Bone marrow (tissue), 2 donors: ENCODE measurements at regions not wholly inside any gene's neighbourhood (a gene's known extent, or its start where the extent isn't known, plus 50 kb on each side); places are given as distances from the start of the nearest gene placed in this dataset.

Experiments
- DNase-seq, 2 donors: peaks; one replicate each; lab custom pipeline; 2025; lab: John Stamatoyannopoulos, UW

DNA sequence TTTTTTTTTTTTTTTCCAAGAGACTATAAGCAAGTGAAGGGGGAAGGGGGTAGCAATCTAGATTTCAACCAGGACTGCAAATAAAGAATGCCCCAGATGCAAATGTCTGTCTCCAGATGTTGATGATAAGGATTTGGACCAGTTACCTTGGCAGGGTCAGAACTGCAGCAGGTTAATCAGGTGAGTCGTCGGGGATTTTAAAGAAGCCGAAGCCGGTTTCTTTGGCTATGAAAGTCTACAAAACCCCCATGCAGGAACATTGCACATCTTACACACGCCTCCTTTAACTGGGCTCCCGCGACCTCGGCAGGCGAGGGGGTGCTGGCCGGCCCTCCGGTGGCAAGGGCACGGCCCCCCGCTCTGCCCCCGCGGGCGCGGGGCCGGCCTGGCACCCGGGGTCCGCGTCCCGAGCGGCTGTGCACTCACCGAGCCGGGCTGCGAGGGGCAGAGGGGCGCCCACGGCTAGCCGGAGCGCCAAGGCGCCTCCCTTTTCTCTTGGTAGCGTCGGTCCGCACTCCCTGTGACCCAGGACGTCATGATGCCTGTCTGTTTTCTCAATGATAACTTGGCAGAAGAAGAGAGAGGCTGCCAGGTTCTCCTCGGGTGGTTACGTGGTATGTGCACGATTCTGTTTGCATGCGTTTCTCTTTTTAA lies 366.3 kb upstream of the ESRRG start:
- no peak for DNase-seq

DNA sequence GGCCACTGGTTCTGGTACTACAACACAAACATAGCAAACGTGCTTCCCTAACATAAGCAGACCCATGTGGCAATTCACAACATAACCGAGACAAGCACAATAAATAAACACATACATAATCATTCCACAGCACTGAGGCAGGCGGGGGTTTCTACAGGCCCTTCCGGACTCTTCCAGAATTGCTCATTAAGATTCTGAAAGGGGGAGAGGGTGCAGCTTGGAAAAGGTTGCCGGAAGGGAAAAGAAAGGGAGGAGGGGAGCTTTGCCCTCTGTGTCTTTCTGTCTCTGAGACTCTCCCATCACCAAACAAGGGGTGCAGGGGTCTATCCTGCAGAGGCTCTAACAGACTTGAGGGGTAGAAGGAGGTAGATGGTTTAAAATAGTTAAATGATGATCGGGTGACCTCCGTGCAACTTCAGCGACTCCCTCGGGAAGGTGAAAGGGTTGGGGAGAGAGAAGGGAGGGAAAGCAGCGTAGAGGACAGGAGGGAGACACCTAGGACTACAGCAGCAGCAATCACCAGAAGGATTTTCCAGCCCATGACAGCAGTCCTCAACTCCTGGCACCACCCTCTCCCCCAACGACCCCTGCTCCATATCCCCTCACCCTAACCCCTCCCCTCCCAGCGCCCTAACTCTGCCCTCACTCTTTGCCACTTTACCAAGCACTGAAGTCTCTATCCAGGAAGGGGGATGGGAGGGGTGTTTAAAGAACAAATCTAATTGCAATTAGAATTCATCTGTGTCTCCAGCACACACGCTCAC lies 365.5 kb upstream of the ESRRG start:
- no peak for DNase-seq

DNA sequence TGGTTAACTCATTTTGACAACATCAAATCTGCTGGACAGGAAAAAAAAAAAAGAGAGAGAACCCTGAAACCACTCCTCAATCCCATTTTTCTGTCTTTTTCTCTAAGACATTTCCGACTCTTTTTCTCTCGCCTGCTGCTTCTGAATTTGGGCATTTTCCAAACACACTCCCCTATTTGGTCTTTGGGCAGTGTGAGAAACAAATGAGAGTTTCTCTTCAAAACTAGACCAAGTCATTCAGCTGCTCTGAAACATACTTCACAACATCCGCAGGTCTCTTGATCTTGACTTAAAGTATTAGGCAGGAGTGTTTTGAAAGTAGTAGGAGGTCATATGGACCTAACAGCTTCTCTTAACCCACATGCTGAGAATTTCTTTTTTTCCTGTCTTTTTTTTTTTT lies 364.8 kb upstream of the ESRRG start:
- no peak for DNase-seq

DNA sequence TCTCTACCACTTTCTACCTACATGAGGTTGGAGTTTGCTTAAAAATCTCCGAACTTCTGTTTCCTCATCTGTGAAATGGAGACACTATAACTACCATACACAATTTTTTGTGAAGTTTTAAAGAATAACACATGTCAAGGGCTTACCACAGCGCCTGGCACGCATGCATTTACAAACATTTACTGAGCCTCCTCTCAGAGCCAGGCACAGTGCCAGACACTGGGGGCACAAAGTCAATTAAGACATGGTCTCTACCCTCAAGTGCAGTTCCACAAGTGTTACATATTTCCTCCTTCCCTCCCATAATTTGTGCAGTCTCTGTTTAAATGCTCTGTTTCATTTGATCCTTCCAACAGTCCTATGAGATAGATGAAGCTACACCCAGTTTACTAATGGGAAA lies 356.4 kb upstream of the ESRRG start:
- DNase-seq: no peak

- no peak for DNase-seq
Measured at GRCh38 chr1:217078959-217079358, 355.7 kb upstream of the ESRRG start.

- DNase-seq: no peak
Measured at GRCh38 chr1:217078078-217078690, 355.0 kb upstream of the ESRRG start.

GRCh38 chr1:217077426-217077825 lies 354.2 kb upstream of the ESRRG start:
- DNase-seq: no peak

GRCh38 chr1:217076902-217077301 lies 353.7 kb upstream of the ESRRG start:
- DNase-seq: no peak

- no peak for DNase-seq
Measured at GRCh38 chr1:217072926-217073325, 349.7 kb upstream of the ESRRG start.

DNA sequence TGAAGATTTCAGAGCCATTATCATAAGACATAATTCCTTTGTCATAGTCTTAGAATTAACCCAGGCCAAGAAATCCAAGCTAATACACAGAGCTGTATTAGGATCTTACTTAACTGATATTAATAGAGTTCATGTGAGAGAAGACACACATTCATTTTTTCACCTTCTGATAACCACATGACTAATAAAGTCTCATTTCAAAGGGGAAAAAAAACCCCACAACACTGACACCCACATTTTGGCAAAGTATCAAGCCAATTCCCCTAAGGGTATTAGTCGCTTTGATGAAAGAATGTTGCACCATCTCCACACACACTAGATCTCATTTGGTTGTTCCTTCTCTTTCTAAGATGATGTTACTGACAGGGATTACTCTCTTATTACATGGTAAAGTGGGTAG lies 344.4 kb upstream of the ESRRG start:
- DNase-seq: no peak

GRCh38 chr1:217066794-217067193 lies 343.6 kb upstream of the ESRRG start:
- DNase-seq: no peak

DNA sequence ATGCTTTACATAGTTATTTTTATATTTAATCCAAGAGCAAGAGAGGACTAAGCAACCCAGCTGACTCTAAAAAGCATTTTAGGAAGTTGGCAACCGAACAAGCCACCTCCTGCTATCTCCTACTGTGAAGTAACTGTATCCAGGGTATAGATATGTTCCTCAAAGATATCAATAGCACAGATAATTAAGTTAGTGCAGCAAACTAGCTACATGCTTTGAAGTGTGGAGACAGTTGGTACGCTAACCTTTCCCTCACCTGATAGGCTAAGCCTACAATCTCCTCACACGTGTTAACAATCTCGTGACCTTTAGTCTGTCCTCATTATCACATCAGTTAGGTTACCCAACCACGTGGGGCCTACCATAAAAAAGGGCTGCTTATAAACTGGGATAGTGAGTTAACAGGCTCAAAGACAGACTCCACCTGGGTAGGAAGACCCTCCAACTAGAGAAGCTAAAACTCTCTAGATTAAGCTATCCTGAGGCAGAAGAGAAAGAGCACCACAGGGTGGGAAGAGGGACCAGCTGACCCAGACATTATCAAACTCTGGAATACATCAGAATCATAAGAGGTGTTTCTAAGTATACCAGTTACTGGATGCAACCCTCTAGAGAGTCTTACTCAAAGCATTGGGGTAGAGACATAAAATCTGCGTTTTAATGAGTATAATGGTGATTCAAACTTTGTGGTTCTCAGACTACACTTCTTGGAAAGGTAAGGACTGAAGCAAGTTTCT lies 340.1 kb upstream of the ESRRG start:
- no peak for DNase-seq

DNA sequence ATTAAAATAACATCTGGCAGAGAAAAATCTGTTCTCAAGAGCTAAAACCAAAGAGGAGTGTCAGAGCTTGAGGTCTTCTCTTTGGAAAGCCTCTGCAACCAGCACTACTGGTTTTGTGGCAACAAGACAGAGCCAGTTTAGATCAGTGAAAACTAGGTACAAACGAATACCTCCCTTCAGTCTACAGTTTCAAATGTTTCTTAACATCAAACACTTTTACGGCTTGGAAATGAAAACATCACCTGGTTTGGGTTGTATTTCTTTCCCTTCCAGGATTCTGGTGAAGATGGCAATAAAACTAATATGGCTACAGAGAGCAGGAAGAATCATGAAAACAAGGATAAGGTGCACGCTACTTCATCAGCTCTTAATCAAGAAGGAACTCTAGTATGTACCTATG lies 339.4 kb upstream of the ESRRG start:
- no peak for DNase-seq

DNA sequence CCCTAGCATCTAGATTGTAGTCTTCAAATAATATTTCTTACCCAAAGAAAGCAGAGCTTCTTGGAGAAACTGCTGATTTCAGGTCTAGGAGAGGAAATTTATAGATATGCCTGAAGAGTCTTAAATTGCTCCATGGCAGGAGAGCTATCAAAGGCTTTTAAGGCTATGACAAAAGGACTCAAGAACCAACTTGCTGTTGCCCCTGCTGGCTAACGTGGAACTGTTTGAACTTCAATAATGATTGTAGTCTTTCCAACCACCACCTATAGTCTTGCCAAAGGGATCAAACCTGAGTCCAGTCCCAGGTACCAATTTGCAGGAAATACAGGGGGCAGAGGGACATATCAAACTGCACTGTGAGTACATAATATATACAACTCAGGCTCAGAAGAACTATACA lies 336.2 kb upstream of the ESRRG start:
- no peak for DNase-seq

DNA sequence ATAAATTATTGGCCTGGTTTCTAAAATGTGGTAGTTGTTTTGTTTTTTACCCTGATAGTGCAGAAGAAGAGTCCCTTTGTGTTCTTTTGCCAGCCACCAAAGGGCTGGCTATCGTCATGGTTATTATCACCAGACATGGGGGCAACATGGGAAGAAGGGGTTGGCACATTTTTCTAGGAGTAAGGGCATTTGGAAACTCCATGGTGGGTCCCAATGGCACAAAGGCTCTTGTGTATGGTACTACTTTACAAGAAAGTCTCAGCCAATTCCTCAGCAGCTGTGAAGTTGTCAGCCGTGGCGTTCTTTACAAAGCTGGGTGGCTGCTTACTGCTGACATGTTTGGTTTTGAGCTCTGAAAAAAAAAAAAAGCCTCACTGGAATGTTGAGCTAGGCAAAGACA lies 330.4 kb upstream of the ESRRG start:
- DNase-seq: no peak

DNA sequence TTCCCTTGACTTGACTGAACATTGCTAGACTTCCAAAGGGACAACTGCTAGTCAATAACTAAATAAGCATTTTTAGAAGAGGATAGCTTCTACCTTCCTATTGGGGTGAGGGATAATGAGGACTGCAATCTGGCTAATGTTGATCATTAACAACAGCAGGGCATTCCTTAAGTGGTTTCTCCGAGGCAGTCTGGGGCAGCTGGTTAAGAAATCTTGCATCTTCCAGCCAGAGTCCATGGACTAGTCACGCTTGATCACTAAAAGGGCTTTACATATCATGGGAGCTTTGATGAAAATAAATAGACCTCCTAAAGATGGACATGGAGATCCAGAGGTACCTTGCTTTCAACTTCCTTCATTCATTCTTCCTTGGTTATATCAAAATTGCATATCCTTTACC lies 329.4 kb upstream of the ESRRG start:
- no peak for DNase-seq

- no peak for DNase-seq
Measured at GRCh38 chr1:217052196-217052595, 329.0 kb upstream of the ESRRG start.

GRCh38 chr1:217049721-217050120 lies 326.5 kb upstream of the ESRRG start:
- no peak for DNase-seq

DNA sequence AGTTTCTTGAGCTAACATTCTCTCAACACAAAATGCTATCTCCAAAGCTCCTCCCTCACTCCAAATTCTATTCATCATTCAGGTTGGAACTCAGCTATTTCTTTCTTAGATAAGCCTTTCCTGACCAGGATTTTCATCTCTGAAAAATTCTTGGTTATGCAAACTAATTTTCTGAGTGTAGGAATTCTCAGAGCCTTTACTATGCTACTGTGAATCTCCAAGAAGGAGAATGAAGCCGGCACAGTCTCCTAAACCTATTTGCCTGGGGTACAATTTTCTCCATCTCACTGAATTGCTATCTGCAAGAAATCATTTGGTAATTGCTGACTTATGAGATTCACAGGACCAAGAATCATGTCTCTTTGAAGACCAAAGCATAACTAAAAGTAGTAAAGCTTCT lies 325.9 kb upstream of the ESRRG start:
- no peak for DNase-seq

GRCh38 chr1:217048104-217048707 lies 325.0 kb upstream of the ESRRG start:
- no peak for DNase-seq

DNA sequence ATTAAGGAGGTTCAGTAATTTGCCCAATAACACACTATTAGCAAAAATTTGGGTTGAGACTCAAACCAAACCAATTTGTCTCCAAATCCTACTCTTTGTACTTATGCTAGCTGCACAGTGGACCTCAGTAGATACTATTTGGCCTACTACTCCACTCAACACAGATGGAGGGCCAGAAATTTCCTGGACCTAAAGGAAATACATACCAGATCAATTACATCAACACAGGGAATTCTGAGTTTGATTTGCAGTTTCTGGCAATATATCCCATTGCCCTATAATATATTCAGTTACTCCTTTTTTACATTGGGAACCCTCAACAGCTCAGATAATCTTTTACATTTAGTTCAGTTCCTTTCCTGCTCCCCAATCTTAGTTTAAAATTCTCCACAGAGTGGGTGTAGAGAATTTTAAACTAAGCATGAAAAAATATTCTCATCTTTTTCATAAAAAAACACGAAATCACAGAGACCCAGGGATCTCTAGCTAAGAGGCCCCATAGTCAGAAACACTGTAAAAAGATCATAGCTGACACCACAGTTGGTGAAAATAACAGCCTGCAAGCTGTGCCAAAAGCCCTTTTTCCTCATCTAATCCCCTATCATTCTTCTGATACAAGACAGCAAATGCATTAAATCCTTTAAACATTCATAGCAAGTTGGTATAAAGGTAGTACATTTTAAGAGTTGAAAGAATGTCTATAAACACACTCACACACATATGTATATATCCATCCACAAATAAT lies 317.7 kb upstream of the ESRRG start:
- DNase-seq: no peak

GRCh38 chr1:217039926-217040325 lies 316.7 kb upstream of the ESRRG start:
- no peak for DNase-seq
